Activated CD8-positive, alpha-beta memory T cell treated with anti-CD3 and anti-CD28 coated beads for 36 hours (primary cell): ENCODE measurements at regions not wholly inside any gene's neighbourhood (a gene's known extent, or its start where the extent isn't known, plus 50 kb on each side); places are given as distances from the start of the nearest gene placed in this dataset.

ENCODE experiments used
- CTCF ChIA-PET: fragments of 350-600 bp; sonication (Branson Sonifier 250); formaldehyde crosslinking; loops from one replicate; lab custom pipeline; 2021; ENCODE audit warnings: antibody characterized with exemption; lab: Charles Lee
- POLR2A ChIA-PET: fragments of 350-600 bp; sonication (Branson Sonifier 250); formaldehyde crosslinking; loops from one replicate; lab custom pipeline; 2021; ENCODE audit warnings: antibody characterized with exemption; lab: Charles Lee

- CTCF ChIA-PET = no interaction called here
- POLR2A ChIA-PET = no interaction called here
Measured at GRCh38 chr5:71934322-71934721, 173.0 kb upstream of the MAP1B start.

GRCh38 chr5:71937921-71938698, 169.2 kb upstream of the MAP1B start:
- ChIA-PET POLR2A (no interaction called here), CTCF (no interaction called here)

GRCh38 chr5:71938895-71939294, 168.4 kb upstream of the MAP1B start:
- ChIA-PET POLR2A (no interaction called here), CTCF (no interaction called here)

GRCh38 chr5:71939452-71940230, 167.6 kb upstream of the MAP1B start:
- ChIA-PET CTCF (no interaction called here), POLR2A (no interaction called here)

GRCh38 chr5:71943874-71944273, 163.4 kb upstream of the MAP1B start:
- ChIA-PET CTCF (no interaction called here), POLR2A (no interaction called here)

- ChIA-PET CTCF (no interaction called here), POLR2A (no interaction called here)
Measured at GRCh38 chr5:71945436-71945835, 161.8 kb upstream of the MAP1B start.

- CTCF ChIA-PET = no interaction called here
- POLR2A ChIA-PET = no interaction called here
Measured at GRCh38 chr5:71946343-71947030, 160.8 kb upstream of the MAP1B start.

GRCh38 chr5:71948206-71948605, 159.1 kb upstream of the MAP1B start:
- ChIA-PET POLR2A (no interaction called here), CTCF (interaction anchor here (0.6 kb wide), 1 partner anchor 57 kb away, joined by 4 read pairs; no protein-coding TSS in a partner anchor)

GRCh38 chr5:71949772-71950171, 157.5 kb upstream of the MAP1B start:
- CTCF ChIA-PET = no interaction called here
- POLR2A ChIA-PET = no interaction called here

GRCh38 chr5:71953866-71954265, 153.4 kb upstream of the MAP1B start:
- ChIA-PET POLR2A (no interaction called here), CTCF (no interaction called here)

GRCh38 chr5:71954329-71954728, 152.9 kb upstream of the MAP1B start:
- ChIA-PET CTCF (no interaction called here), POLR2A (no interaction called here)

- ChIA-PET POLR2A (no interaction called here), CTCF (no interaction called here)
Measured at GRCh38 chr5:71955723-71956122, 151.6 kb upstream of the MAP1B start.

GRCh38 chr5:71957292-71957898, 149.9 kb upstream of the MAP1B start:
- POLR2A ChIA-PET = no interaction called here

GRCh38 chr5:71960195-71960594, 147.1 kb upstream of the MAP1B start:
- POLR2A ChIA-PET = no interaction called here
- CTCF ChIA-PET = no interaction called here

More at GRCh38 chr5:71957292-71957898, 149.9 kb upstream of the MAP1B start:
- CTCF ChIA-PET = no interaction called here

GRCh38 chr5:71961786-71962185, 145.5 kb upstream of the MAP1B start:
- POLR2A ChIA-PET = no interaction called here

GRCh38 chr5:71969460-71969859, 137.8 kb upstream of the MAP1B start:
- ChIA-PET CTCF (no interaction called here), POLR2A (no interaction called here)

More at GRCh38 chr5:71961786-71962185, 145.5 kb upstream of the MAP1B start:
- CTCF ChIA-PET = no interaction called here

- ChIA-PET CTCF (no interaction called here), POLR2A (no interaction called here)
Measured at GRCh38 chr5:71971862-71972261, 135.4 kb upstream of the MAP1B start.

- ChIA-PET POLR2A (no interaction called here), CTCF (no interaction called here)
Measured at GRCh38 chr5:71972777-71973473, 134.3 kb upstream of the MAP1B start.

GRCh38 chr5:71973563-71973962, 133.7 kb upstream of the MAP1B start:
- ChIA-PET CTCF (no interaction called here), POLR2A (no interaction called here)
